Testis (tissue), 2 donors: ENCODE measurements at regions not wholly inside any gene's neighbourhood (a gene's known extent, or its start where the extent isn't known, plus 50 kb on each side); places are given as distances from the start of the nearest gene placed in this dataset.

ENCODE experiments used
- CTCF ChIP-seq, 3 experiments: fragments of 450-650 bp in 2 of 3; fragments of 200-600 bp in 1 of 3; sonication (generic) in 1 of 3; IDR thresholded peaks; one replicate each; pipeline ENCODE4 v1.5.1; 2016 to 2019; ENCODE audit warnings: antibody characterized with exemption in 3 of 3, mild to moderate bottlenecking in 2 of 3, moderate library complexity in 1 of 3
- POLR2A ChIP-seq: fragments of 450-650 bp; IDR thresholded peaks from one replicate; pipeline ENCODE4 v1.6.1; 2017; ENCODE audit warnings: antibody characterized with exemption, mild to moderate bottlenecking, moderate library complexity

GRCh38 chr6:151747896-151748295 is 59.6 kb upstream of the ESR1 start:
- TF ChIP-seq CTCF (IDR thresholded peaks at IDR 0.05) (no peak), POLR2A (no peak)
